GM21529 (cell line): ENCODE measurements at regions not wholly inside any gene's neighbourhood (a gene's known extent, or its start where the extent isn't known, plus 50 kb on each side); places are given as distances from the start of the nearest gene placed in this dataset.
A peak's percentile ranks its signal among the peaks of the same experiment; 100 is the strongest.
"Not testable (repeated sequence)": the region's sequence is repeated elsewhere in the genome, so short reads cannot be mapped to it uniquely, and the experiment has no call there.

Experiments used
- ATAC-seq: cut with Tn5 transposase; IDR thresholded peaks from one replicate; pipeline ENCODE4 v1.9.1; 2021; ENCODE audit not compliant: unreplicated experiment

- ATAC-seq: no peak
Measured at GRCh38 chr7:145147865-145148264, 312.0 kb upstream of the TPK1 start.

- no peak for ATAC-seq
Measured at GRCh38 chr7:145143685-145144084, 307.8 kb upstream of the TPK1 start.

- no peak for ATAC-seq
Measured at GRCh38 chr7:145134377-145134776, 298.5 kb upstream of the TPK1 start.

DNA sequence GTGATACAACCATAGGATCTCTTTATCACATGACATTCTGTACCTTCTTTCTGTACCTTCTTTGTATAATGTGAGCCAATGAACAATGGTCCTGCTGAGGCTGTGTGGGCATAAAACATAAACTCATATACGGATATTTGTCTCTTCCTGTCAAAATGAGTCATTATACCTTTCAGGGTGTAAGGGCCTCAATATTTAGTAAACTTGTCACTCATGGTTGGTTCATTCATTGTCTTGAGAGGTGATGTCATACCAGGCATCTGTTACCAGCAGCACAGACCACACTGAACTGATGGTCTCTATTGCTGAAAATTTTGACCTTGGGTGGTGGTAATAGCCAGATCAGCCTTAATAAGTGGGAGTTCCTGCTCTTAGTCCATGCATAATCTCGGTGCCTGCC, 287.6 kb upstream of the TPK1 start:
- ATAC-seq: no peak

DNA sequence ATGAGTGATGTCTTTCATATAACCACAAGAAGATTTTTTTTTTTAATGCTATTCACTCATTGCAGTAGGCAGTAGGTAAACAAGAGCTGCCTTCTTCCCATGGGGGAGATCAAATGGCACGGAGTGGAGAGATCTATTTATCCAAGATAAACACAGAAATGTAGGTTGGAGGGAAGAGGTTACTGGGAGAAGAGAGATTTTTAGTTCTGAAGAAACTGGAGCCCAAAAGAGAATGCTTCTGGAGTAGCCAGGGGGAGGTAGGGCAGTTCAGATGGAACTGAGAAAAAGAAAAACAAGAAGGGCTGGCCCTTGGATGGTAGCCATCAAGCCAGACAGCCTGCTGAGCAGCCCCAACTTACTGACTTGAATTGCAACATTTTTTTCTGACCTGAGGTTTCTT, 270.1 kb upstream of the TPK1 start:
- ATAC-seq: no peak

GRCh38 chr7:145105561-145105960, 269.7 kb upstream of the TPK1 start:
- no peak for ATAC-seq

DNA sequence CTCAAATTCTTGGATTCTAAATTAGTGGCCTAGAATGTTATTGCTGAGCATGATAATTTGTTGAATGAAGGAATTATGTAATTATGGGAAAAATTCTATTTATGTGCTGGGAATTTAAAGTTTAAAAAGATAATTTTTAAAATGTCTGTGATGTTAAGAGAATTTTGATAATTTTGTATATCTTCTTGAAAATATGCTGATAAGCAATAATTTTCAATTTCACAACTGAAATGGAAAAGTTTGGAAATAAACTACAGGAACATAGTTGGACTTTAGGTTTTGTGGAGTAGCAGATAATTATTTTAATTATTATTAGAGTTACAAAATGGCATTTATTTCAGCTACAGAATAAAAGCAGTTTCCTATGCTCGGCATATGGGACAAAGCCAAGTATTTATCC, 268.5 kb upstream of the TPK1 start:
- no peak for ATAC-seq

DNA sequence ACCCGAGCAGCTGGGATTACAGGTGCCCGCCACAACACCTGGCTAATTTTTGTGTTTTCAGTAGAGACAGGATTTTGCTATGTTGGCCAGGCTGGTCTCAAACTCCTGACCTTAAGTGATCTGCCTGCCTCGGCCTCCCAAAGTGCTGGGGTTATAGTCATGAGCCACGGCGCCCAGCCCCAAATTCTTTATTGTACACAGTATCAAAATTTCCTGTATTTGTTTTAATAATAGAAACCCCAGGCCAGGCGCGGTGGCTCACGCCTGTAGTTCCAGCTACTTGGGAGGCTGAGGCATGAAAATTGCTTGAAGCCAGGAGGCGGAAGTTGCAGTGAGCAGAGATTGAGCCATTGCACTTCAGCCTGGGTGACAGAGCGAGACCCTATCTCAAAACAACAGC, 266.3 kb upstream of the TPK1 start:
- not testable (repeated sequence) for ATAC-seq

- ATAC-seq: no peak
Measured at GRCh38 chr7:145092766-145093165, 256.9 kb upstream of the TPK1 start.

GRCh38 chr7:145088111-145088745, 252.4 kb upstream of the TPK1 start:
- no peak for ATAC-seq

DNA sequence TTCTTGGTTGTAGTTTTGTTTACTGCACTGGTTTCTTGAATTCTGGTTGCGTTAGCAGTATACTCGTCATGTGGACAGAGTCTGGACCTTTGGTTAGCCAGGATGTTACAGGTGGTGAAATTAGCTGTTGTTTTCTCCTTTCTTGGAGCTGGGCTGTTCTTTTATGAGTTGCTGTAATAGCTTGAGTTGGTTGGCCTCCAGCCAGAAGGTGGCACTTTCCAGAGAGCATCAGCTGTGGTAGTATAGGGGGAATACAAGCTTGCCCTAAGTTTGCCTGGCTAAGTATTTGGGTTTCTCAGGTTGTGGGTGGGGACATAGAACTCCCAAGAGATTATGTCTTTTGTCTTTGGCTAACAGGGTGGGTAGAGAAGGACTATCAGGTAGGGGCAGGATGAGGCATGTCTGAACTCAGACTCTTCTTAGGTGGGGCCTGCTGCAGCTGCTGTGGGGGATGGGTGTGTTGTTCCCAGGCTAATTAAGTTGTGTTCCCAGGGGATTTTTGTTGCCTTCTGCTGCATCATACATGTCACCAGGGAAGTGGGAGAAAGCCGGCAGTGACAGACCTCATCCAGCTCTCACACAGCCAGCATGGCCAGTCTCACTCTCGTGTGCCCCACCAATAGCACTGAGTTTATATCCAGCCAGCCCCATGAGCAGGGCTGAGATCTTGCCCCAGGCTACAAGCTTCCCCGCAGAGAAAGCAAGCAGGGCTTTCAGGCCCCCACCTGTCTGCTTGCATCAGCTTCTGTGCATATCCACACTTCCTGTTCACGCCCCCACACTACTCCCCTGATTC, 246.7 kb upstream of the TPK1 start:
- peak; percentile 66 for ATAC-seq

GRCh38 chr7:145065473-145065872, 229.6 kb upstream of the TPK1 start:
- ATAC-seq: no peak

- no peak for ATAC-seq
Measured at GRCh38 chr7:145064114-145064513, 228.3 kb upstream of the TPK1 start.

GRCh38 chr7:145053781-145054180, 217.9 kb upstream of the TPK1 start:
- no peak for ATAC-seq

GRCh38 chr7:145050415-145050814, 214.6 kb upstream of the TPK1 start:
- ATAC-seq: no peak

DNA sequence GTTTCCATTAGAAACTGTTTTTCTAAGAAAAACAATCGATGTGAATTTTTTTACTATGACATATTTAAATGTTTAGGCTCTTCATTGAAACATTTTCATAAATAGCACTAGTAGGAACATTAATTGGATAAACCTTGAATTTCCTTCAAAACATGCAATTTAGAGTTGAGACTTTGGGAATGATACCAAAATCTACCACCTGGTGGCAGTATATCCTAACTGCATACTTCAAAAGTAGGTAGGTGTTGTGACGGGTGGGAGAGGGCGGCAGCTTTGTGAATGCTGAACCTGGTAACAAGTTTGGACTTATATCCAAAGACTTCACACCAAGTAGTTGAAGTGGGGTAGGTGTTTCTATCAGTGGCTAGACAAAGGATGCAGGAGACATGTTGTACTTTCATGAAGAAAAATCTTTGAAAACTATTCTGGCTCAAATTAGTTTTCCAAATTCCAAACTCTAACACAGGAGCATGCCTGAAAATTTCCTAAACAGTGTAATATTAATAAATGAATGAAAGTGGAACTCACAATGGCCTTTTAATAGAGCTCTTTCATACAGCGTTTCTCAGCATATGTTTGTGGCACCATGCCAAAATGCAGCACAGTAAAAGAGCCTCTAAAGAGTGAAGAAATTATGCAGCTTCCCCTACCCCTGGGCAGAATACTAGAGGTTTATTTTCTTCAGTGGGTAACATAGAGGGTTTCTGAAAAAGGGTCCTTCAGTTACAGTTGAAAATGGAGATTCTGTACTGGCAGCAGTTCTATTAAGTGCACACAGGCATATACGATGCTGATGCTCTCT, 201.0 kb upstream of the TPK1 start:
- peak; percentile 95 for ATAC-seq

- no peak for ATAC-seq
Measured at GRCh38 chr7:145031162-145031561, 195.3 kb upstream of the TPK1 start.

DNA sequence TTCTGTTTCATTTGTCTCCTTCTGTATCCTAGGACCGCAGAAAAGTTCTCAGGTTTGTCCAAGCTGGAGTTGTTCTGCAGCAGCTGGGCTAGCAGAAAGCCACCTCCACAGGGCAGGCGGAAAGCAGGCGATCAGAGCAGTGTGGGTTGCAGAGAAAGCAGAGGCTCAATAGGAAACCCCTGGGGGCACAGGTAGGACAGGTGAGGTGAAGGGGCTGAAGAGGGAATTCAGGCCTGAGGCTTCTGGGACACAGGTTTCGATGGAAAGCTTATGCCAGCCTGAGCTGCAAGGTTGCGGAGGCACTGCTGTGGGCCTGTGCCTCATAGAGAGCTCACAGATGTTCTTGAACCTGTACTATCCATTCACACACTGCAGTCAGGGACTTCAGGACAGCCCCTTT, 194.9 kb upstream of the TPK1 start:
- no peak for ATAC-seq

GRCh38 chr7:145020454-145020853, 184.6 kb upstream of the TPK1 start:
- no peak for ATAC-seq

- ATAC-seq: no peak
Measured at GRCh38 chr7:145016068-145016467, 180.2 kb upstream of the TPK1 start.

- no peak for ATAC-seq
Measured at GRCh38 chr7:145009876-145010275, 174.0 kb upstream of the TPK1 start.

GRCh38 chr7:145005601-145006000, 169.7 kb upstream of the TPK1 start:
- no peak for ATAC-seq
